NCI-H510A treated with DMSO at 0.1 percent for 48 hours (cell line): ENCODE measurements at regions not wholly inside any gene's neighbourhood (a gene's known extent, or its start where the extent isn't known, plus 50 kb on each side); places are given as distances from the start of the nearest gene placed in this dataset.

ENCODE experiments used
- DNase-seq: peaks from one replicate; lab custom pipeline; 2025; lab: John Stamatoyannopoulos, UW

- no peak for DNase-seq
Observed at GRCh38 chr6:40194447-40195170, 260.3 kb upstream of the MOCS1 start.

DNA sequence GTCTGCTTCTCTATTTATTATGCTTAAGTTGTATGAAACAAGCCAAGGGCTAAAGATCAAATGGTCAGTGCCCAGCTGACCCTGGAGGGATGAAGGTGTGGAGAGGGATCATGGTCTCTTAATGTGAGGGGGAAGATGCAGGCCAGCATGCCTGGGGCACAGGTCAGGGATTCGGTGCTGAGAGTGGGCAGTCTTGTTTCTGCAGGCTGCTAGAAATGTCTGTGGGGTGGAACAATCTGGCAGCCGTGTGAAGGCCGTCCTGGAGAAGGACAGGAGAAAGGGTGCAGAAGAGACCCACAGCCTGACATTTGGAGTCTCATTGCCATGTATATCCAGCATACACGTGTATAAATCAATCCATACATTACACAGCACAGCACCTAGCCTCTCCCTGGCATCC lies 258.3 kb upstream of the MOCS1 start:
- no peak for DNase-seq

- DNase-seq = no peak
Observed at GRCh38 chr6:40188931-40189330, 254.7 kb upstream of the MOCS1 start.

DNA sequence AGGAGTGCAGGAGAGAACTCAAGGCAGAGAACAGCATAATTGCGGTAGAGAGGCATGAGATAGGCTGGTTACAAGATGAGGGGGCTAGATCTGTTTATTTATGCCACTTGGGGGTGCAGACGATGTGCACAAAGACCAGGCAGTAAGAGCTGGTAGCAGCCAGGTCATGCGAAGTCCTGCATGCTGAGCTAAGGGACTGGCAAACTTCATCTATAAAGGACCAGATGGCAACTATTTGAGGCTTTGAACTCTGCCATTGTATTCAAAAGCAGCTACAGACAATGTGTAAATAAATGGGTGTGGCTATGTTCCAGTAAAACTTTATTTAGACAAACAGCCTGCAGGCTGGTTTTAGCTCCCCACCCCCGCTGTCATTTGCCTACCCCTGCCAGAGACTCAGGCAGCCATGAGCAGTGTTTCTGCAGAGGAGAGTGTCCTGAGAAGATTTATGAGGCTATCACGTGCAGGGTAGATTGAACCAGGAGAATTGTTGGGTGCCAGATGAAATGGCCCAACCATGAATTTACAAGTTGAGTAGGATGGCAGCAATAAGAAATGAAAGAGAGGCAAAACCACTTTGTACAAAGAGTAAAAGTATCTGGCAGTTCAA lies 253.4 kb upstream of the MOCS1 start:
- no peak for DNase-seq

GRCh38 chr6:40185486-40185885 lies 251.2 kb upstream of the MOCS1 start:
- DNase-seq = no peak

DNA sequence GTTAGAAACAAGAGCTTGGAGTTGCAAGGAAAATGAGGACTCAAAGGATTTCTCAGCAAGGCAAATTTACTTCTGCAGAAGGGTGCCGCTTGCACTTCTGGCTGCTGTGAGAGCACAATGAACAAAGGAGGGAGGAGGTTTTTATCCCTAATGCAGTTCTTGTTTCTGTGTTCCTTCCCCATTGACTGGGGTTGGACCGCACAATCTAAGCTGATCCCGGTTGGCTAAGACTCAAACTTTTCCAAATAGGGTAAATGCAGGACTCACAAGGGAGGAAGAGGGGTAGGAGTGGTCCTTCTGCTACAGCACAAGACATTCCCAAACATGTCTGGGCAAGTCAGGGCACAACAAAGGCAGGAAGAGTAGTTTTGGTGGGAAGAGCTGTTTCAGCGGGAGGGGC lies 249.6 kb upstream of the MOCS1 start:
- no peak for DNase-seq

DNA sequence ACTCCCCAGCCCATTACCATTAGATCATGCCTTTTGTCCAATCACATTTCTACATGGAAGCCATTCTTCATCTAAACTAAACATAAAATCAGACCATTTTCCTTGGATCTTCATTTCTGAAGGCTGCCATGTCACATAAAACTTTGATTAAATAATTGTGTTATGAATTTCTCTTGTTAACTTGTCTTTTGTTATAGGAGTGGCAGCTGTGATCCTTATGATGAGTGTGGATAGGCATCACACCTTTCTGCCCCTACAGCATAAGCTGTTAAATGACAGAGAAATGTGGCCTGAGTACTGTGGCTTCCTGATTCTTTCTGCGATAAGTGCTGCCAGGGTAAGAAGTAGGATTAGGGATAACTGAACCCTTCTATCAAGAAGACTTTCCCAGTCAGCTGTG lies 247.1 kb upstream of the MOCS1 start:
- DNase-seq = no peak

DNA sequence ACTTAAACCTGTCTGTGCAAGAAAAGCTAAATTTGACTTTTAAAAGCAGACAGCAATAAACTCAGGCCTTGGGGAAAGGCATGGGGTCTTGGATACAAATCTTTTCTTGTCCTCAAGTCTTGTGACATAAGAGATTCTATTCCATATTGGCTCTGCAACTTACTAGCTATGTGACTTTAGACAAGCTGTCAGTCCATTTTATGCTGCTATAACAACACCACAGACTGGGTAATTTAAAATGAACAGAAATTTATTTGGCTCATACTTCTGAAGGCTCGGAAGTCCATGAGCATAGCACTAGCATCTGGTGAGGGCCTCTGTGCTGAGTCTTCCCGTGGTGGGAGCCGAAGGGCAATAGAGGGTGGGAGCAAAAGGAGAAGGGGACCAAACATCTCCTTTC lies 246.0 kb upstream of the MOCS1 start:
- no peak for DNase-seq

DNA sequence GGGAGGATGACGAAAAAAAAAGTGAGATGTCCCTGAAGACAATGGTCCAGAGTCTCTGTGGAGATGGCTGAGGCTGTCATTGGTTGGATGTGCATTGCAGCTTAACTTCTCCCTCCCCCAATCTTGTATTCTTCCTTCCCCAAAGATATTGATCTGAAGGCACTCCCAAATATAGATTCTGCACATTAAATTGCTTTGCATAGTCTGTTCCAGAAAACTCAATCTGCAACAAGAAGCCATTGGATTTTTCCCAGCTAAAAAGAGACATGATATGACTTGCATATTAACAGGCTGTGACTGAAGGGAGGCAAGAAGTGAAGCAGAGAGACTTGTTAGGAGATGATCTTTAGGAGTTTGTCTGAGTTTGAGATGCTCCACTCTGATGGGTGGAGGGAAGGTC lies 245.2 kb upstream of the MOCS1 start:
- no peak for DNase-seq

- no peak for DNase-seq
Observed at GRCh38 chr6:40177598-40177997, 243.3 kb upstream of the MOCS1 start.

GRCh38 chr6:40176152-40176551 lies 241.9 kb upstream of the MOCS1 start:
- no peak for DNase-seq

- DNase-seq = no peak
Observed at GRCh38 chr6:40172272-40172671, 238.0 kb upstream of the MOCS1 start.

DNA sequence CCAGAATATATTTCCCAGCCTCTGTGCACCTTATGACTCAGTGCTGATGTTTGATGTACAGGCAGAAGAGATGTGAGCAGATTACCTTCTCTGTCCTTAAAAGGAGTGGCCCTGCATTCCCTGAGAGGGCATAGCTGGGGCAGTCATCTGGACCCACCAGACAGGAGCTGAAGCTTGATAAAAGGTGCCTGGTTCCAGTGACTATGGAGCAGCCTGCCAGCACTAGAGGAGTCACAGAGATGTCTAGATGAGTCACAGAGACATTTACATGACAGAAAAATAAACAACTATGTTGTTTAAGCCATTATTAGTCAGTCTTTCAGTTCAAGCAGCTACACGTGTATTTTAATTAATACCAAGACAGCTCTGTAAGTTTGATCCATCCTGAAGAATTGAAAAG lies 237.1 kb upstream of the MOCS1 start:
- no peak for DNase-seq

- no peak for DNase-seq
Observed at GRCh38 chr6:40170856-40171255, 236.6 kb upstream of the MOCS1 start.

- DNase-seq = no peak
Observed at GRCh38 chr6:40169878-40170277, 235.6 kb upstream of the MOCS1 start.

- no peak for DNase-seq
Observed at GRCh38 chr6:40166963-40167362, 232.7 kb upstream of the MOCS1 start.

DNA sequence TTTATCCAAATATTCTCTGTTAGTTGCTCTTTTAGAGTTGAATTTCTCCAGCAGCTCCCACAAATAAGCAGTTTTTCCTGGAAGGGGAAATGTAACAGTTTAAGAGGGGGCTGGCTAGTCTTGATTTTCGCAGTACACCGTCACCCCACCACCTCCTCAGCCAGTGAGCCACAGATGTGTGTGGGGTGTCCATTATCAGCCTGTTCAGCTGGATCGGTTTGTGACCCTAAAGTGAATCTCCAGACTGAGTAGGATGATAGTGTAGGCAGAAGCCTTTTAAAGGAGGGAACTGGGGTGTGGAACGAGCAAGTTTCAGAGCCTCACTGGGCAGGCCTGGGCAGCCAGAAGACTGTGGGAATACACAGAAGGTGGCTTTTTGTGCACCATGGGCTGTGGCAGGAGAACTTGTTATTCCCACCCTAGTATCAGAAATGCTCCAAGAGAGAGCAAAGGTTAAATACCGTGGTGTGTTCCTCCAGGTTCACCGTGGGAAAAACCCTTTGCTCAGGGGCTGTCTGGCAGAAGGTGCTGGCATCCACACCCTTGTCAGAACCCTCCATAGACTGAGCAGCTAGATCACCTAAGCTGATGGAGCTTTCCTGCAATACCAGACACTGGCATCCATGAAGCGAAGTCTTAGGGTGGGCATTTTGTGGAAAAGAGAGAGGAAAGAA lies 230.9 kb upstream of the MOCS1 start:
- no peak for DNase-seq

- DNase-seq = no peak
Observed at GRCh38 chr6:40164345-40164755, 230.1 kb upstream of the MOCS1 start.

DNA sequence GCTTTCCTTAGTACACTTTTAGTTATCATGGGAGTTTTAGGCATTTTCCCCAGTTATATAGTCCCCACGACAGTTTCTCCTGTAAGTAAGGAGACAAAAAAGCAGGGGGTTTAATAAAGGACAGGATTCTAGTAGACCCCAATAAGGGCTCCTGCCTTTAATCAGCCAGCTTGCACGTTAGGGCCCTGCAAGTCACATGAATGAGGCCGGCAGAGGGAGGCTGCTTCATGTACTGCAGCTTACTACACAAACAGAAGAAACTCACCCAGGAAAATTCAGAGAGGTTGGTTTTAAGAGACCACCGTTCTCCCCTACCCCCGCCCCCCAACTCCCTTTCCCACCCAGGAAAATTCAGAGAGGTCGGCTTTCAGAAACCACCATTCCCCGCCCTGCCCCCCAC lies 229.7 kb upstream of the MOCS1 start:
- no peak for DNase-seq

DNA sequence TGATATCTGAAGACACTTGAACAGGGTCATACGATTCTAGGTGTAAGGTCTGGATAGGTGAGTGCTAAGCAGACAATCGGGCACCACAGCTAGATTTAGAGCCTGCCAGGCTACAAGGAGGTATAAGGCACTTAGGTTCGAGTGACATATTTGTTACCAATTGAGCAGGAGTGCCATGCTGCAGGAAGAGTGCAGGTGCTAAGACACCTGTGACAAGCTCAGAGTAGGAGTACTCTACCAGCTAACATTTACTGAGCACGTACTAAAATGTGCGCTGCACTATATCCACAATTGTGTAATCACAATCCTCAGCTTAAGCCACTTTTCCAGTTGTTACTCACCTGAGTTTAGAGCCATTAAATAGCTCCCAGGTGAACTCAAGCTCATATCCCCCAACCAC lies 227.8 kb upstream of the MOCS1 start:
- DNase-seq = no peak

DNA sequence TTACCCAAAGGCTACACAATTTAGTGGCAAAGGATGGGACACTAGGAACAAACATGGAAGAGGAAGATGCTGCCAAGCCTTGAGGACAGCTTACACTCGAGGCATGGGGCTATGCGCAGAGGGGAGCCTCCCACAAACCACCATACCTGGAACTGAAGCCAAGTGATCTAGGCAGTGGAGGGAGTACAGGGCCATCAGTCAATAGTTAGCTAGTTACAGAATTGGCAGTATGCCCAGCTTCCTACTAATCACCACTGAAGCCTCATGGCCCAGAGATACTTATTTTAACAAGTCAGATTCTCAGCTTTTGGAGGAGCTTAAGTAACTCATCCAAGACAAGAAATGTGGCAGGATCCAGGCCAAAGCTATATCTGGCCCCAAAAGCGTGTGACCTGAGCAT lies 226.6 kb upstream of the MOCS1 start:
- peak; percentile 6 for DNase-seq

DNA sequence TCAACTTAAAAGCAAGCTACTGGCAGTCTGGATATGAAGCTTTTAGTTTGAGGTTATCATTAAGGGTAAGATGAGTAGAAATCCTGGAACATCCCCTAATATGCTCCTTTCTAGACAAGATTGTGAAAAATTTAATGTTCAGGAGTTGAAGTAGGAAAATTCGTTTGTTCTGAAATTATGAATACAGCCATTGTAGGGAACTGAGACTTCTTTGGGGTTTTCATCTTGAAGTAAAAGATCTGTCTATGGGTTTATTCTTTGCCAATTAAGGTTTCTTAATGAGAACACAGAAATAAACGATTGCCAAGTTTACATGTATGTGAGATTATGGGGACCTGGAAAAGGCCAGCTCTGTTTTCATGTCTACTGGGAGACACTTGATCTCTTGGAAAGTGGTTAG lies 225.6 kb upstream of the MOCS1 start:
- DNase-seq = no peak

GRCh38 chr6:40152701-40153436 lies 218.6 kb upstream of the MOCS1 start:
- DNase-seq = no peak
